NCI-H2227 (cell line): ENCODE measurements at regions not wholly inside any gene's neighbourhood (a gene's known extent, or its start where the extent isn't known, plus 50 kb on each side); places are given as distances from the start of the nearest gene placed in this dataset.
"Not testable (repeated sequence)": the region's sequence is repeated elsewhere in the genome, so short reads cannot be mapped to it uniquely, and the experiment has no call there.

ENCODE experiments used
- DNase-seq: peaks from one replicate; lab custom pipeline; 2025; ENCODE audit not compliant: unreplicated experiment; lab: John Stamatoyannopoulos, UW

DNA sequence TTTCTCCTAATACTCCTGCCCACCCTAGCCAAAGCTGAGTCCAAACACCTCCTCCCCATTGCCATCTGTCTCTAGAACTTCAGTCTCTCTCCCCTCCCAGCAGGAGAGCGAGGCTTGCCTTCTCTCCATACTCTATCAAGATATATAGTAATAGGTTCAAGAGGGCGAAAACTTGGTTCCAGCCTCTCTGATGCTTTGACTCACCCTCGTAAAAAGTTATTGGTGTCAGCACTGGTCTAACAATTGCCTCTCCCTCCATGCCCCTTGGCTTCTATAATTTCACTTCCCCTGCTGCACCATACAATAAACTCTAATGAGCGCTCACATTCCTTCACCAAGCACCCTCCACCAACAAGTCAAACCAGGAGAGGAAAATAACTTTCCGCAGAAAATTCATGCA lies 797.3 kb downstream of the BCL11A start:
- DNase-seq, result no peak

DNA sequence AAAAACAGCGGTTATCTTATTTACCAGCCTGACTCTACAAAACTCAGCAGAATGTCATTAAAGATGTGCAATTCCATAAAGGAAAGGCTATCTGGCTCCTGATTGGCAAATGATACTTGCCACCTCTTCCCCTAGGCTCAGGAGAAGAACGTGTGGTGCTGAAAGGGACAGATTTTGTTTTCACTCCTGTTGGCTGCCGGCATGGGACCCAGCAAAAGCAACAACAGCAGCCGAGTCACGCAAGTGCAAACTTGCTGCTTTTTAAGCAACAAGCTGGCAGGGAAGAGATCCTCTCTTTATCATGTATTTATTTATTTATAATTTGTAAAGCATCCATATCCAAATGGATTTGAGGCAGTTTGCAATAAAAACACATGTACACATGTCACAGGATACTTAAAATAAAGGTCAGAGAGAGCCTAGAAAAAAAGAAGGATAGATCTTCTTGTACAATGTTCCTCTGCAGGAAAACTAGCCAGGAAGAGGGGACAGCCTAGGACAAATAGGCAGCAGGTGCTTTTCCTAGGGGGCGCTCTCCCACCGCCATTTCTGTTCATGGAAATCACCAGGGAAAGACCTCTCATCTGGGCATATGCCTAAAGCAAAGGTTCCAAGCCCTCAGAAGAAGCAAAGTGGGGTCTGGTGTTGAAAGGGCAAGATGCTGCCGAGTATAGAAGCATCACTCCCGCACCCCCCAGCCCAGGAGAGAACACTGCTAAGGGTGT lies 799.3 kb downstream of the BCL11A start:
- no peak for DNase-seq

DNA sequence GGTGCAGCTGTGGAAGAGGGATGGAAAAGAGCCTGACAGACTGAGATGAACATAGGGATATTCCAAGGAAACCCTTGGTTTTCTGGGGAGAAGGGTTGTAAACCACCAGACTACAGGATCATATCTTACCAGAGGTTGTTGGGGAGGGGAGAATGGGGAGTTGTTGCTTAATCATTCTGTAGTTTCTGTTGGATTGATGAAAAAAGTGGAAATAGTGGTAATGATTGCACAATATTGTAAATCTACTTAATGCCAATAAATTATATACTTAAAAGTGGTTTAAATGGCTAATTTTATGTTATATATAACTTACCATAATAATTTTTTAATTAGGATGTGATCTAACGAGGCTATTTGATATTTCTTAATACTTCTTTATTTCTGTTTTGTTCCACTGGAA lies 800.9 kb downstream of the BCL11A start:
- DNase-seq, result no peak

DNA sequence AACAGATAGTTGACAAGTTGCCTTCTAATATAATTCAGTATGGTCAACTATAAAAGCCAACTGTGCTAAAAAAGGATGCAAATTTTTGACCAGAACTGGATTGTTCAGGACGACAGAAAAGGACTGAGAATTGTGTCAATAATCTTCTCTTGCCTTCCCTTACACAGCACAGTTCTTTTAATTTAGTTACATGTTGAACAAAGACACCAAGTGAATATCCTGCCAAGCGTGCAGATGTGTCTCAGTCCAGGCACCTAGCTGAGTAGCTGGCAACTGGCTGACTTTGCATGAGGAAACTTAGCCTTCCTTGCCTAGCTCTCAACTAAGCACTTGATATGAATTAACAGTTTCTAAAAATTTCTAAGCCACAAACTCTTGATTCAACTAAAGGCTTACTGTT lies 801.4 kb downstream of the BCL11A start:
- DNase-seq, result no peak

DNA sequence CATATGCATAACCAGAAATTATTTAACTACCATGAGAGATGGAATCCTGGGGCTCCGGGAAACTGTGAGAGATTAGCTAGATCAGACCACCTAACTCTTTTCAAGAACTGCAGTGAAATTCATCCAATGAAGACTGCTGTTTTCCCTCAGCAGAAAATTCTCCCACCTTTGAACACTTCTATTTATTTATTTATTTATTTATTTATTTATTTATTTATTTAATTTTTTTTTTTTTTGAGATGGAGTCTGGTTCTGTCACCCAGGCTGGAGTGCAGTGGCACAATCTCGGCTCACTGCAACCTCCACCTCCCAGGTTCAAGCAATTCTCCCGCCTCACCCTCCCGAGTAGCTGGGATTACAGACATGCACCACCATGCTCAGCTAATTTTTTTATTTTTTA lies 802.2 kb downstream of the BCL11A start:
- DNase-seq, result not testable (repeated sequence)

DNA sequence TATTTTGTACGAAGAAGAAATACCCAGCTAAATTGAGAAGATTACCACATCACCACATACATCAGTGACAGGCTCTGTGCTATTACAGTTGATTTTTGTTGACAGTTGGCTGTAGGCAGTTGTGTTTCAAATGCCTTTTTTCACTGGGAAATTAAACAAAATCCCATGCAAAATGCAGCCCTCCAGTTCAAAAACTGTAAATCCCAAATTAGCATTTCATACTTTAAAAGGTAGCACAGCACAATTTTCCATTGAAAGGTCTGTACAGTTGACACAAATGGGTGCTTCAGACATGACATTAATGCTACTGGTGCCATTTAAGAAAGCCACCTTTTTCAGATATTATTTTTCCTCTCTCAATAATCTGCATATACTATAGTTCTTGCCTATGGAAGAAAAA lies 807.2 kb downstream of the BCL11A start:
- no peak for DNase-seq

DNA sequence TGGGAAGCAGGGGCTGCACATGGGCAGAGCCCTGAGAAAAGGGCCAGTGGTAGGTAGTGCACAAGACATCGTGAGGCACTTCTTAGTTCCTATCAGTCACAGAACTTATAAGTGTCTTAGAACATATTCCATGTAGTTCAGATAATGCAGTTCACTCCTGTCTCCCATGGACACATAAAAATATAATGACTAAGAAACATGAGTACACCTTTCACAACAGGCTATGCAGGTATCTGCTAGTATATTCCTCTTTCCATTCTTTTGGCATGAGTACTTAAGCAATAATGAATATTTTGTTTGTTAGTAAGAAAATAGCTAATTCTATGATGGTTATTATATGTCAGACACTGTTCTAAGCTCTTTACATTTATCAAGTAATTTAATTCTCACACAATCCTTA lies 808.4 kb downstream of the BCL11A start:
- DNase-seq, result no peak

DNA sequence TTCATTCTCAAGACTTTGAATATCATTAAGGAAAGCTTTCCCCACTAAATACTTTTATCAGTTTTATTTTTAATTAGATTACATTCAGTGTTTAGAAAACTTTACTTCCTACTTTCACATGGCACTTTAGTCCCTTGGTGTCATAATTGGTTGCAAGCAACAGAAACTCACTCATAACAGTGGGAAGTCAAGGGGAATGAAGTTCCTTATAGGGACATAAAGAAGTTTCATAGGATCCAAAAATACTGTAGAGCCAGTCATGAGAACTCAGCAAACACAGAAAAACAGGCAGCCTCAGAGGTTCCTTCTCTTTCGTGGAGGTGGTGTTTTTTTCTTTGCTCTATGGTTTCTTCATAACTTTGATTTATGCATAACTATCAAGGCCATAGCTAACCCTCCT lies 809.0 kb downstream of the BCL11A start:
- DNase-seq, result no peak

DNA sequence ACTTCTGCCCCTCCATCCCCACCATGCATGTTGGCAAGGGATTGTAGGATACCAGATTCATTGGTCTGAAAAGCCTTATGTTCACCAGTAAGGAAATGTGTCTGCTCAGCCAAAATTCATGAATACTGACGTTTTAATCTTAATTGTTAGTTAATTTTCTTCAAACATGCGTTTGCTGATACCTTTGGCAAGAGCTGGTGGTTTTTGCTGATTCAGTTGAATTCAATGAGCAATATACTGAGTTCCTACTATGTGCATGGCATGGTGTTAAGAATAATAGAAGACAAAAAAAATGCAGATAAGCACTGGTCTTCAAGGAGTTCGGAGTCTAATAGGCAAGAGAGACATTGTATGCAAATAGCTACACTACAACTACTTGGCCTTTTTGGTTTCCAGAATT lies 811.6 kb downstream of the BCL11A start:
- DNase-seq, result no peak

DNA sequence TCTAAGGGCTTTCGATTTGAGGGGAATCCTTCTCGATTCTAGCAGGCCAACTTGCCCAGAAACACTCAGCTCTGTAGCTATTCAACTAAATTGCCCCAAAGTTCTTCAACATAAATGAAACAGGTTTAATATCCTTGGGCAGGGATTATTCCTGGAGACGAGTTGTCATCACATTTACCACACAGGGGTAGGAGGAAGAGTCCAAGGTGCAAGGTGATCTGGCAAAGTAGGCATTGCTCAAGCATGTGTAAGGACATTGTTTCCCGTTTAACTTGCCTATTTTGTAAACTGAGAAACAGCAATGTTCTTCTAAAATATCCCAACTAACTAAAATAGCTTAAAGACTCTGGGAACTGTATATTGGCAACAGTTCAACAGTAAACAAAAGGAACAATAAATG lies 814.3 kb downstream of the BCL11A start:
- no peak for DNase-seq

DNA sequence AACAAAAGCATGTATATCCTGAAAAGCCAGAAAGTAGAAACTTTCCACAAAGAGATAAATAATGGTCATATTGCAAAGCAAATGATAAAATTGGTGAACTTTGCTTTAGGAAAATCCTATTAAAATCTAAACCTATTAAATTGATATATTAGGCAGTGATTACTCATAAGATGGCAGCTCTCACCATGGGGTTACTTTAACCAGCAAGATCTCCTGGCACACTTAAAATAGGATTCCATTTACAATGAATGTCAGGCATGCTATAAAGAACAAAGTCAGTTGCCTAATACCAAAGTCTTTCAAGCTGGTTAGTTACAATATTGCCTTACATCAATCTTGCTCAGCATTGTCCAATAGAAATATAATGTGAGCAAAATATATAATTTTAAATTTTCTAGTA lies 816.2 kb downstream of the BCL11A start:
- no peak for DNase-seq

DNA sequence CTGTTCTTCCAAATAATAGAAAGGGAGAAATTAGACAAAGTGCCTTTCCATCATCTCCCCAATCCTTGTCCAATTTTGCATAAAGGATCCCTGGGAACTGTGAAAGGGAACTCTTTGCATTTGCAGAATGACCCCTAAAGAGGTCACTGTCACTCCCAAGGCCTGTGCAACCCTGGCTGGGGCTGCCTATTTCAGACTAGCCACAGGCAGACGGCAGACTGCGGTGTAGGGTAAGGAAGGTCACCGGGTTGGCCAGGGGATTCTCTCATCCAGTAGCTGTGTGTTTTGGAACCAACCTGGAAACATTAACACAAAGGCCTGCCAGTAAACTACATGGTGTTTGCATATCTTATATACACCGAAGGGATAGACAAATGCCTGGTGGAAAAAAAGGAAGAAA lies 818.7 kb downstream of the BCL11A start:
- DNase-seq, result peak; percentile 22

DNA sequence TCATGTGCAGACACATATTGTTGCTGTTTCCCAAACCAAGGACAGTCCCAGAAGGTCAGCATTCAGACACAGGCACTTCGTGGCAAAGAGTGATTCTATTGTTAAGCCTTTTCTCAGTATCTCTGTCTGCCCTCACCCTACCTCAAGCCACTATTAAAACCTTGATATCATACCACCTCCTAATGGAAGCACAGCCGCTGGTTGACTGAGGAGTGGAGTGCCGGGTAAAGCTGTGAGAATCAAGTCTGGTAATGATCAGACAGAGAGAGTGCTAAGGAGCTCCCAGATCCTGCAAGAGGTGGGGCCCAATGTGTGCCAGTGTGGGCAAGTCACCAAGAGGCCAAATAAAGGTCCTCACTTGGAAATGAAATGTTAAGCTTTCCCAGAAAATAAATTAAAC lies 819.5 kb downstream of the BCL11A start:
- DNase-seq, result no peak

DNA sequence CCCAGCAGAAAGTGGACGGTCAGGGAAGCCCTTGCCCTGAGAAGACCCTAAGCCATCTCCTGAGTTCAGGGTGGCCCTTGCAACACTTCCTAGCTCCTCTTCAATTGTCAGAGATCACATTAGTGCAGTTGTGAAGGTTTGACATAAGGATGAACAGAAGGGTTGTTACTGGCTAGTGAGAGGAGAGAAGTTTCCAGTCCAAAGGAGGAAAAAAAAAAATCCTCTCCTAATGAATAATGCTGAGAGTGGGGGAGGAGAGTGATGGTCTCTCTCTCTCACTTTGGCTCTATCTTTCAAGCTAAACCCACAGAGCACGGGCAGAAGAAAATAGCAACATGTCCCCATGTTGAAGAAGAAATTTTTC lies 819.9 kb downstream of the BCL11A start:
- DNase-seq, result no peak

DNA sequence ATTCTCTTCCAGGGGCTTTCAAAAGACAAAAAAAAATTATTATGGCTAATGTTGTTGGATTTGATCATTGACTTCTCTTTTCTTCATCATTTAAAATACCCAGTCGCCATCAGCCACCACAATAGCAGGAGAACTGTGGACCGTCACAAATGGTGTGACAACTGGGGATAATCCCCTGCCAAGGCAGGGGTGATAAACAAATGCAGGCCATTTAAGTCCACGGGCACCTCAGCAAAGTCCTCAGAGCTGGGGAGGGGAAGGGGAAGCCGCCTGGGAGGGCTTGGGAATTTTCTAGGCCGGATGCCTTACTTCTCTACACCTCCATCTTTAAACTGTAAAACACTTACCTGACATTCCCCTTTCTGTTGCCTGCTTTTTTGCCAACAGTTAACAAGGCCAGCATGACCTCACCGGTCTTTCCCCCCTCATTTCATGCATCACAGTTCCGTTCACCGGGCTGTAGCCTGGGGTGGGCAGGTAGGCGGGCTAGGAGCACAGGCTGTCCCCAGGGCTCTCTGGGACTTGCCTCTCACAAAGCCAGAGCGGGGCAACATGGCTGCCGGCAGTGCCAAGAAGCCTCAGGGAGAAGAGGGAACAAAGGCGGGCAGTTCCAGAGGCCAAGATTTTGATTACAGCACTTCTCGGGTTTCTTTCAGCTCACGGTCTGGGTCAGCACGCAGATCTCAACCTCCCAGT lies 820.4 kb downstream of the BCL11A start:
- no peak for DNase-seq

DNA sequence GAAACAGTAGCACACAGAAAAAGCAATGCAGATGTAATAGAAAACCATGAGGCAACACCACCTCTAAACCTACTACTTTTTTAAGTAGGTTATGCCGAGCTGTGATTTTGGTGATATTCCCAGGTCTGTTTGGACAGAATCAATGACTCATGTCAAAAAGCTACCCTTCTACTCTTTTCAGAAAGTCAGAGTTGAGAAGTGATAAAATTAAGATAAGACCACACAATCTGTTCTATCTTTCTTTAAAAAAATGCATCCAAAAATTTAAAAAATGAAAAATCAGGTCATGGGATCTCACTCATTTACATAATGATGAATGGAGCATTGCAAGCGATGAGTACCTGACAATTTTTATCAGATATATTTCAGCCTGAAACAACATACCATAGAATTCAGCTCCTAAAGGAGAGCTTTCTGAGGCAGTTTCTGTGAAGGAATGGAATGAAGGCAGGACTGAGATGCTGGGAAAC lies 826.3 kb downstream of the BCL11A start:
- no peak for DNase-seq

DNA sequence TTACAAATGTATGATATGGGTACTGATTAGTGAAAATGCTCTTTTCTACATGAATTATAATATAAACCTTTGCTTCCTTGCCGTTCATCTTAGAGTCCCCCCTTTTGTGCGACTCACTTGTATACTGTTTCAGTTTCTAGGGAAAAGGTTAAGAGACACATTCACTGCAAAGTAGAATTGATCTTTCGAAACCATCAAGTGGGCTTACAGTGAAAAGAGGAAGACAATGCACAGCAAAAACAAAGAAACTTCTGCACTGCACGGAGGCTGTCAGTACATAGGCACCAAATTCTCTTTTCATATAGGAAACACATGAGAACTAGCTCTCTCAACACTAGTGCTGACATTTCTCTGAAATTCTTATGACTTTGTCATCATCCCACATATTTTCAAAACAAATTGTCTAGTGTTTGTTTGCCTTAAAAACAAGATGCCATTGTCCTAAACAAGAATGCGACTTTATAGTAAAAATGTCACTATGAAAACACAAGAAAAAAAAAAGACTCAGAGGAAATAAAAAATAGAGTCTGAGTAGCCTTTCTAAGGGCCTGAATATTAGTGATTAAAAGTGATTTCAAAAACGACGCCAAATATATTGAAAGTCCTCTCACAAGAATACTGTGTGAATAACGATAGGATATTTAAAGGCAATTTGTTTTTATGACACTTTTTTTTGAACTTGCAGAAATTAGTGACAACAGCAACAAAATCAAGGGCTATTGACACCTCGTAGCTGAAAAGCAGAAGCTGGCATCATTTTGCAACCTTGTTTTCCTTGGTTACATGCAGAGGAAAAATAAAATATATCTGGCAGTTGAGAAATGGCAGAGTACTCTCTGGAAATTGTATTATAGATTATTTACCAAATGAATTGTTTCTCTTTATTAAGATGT lies 827.0 kb downstream of the BCL11A start:
- DNase-seq, result no peak

DNA sequence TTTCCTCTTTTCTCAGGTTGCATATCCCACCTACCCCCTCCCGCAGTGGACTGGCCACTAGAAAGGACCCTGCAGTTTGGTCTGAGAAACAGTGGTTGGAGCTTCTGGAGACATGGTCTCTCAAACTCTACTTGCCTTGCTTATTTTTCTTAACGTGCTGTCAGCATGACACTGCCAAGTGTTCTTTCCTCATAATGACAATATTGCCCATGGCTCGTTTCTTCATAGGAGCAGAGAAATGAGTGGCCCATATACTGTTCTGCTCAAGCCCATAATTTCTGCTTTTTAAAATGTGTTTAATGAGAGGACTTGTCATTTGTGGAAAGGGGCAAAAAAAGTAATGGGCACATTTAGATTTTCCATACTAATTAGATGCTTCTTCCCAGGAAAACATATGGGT lies 828.7 kb downstream of the BCL11A start:
- no peak for DNase-seq

DNA sequence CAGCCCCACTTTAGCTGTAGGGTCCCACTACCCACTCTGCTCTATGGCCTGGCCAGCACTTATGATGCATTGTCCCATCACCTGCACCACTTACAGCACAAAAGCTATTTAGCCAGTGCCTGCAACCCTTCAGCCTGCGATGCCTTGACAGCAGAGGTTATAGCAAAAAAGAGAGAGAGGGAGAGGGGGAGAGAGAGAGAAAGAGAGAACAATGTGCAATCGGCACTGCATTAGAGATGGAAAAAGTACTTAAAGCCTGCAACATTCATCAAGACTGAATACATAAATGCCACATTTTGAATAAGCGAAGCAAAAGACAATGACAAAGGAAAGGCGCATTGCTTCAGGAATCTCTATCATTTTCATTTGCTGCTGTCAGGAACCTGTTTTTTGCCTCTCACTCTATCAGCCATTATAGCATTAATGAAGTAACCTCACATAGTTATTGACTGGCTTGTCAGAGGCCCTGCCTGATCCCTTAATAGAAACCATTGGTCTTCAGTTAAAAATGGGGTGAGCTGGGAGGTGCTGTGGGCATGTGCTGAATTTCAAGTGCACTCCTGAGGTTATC lies 833.1 kb downstream of the BCL11A start:
- DNase-seq, result no peak

DNA sequence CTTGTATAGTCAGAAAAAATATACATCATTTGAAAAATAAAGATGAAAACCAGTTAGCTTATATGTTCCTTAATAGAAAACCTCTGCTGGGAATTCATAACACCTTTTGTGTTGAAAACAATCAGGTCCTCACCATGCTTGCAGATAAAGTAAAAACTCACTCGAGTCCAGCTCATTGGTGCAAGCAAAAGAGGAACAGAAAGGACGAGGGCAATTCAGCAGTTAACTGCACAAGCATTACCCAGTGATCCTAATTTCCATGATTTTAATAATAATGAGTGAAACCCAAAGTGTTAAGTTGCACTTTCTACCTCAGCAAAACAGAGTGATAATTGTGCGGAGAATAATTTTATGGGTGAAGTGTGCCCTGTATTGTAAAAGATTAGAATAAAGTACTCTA lies 839.9 kb downstream of the BCL11A start:
- no peak for DNase-seq

DNA sequence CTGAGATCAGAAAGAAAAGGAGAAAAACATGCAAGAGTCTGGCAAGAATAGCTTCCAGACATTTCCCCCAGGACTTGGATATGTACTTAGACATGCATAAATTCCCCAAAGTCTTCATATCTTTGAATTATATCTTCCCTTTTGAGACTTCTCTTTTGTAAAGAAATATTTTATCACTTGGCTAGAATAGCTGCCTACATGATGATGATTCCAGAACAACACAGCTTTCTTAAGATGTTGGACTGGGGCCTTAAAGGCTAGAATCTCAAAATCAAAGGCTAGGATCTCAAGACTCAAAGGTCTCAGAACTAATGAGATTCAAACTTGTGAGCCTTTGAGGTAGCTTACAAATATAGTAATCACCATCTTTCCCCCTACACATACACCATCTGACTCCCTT lies 842.3 kb downstream of the BCL11A start:
- no peak for DNase-seq

DNA sequence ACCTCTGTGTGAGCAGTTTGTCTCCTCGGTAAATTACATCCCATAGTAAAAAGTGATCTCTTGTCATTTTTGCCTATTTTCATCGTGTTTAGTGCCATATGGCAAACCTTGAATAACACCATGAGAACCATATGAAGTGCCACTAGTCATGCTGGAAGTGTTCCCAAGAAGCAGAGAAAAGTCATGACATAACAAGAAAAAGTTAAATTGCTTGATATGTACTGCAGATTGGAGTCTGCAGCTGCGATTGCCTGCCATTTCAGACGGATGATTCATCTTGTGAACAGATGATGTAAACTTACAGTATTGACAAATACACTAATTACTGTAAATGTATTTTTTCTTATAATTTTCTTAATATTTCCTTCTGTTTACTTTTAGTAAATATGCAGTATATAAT lies 846.7 kb downstream of the BCL11A start:
- no peak for DNase-seq
